Testis (tissue), 2 donors: ENCODE measurements at regions not wholly inside any gene's neighbourhood (a gene's known extent, or its start where the extent isn't known, plus 50 kb on each side); places are given as distances from the start of the nearest gene placed in this dataset.

Source experiments
- DNase-seq: peaks from one replicate; pipeline ENCODE4 v3.0.0-alpha.2; 2019
- H3K27ac ChIP-seq, 2 donors: fragments of 200-600 bp; sonication (generic); one replicate each; pipeline ENCODE4 v1.5.1; 2019
- H3K27me3 ChIP-seq: fragments of 200-600 bp; sonication (generic); one replicate; pipeline ENCODE4 v1.5.1; 2019
- H3K36me3 ChIP-seq: fragments of 200-600 bp; sonication (generic); one replicate; pipeline ENCODE4 v1.5.1; 2017; ENCODE audit warnings: low read depth; ENCODE audit errors: missing control alignments
- H3K4me1 ChIP-seq: fragments of 200-600 bp; sonication (generic); one replicate; pipeline ENCODE4 v1.5.1; 2019
- H3K4me3 ChIP-seq, 2 donors: fragments of 200-600 bp; sonication (generic); one replicate each; pipeline ENCODE4 v1.5.1; 2017 to 2019
- H3K9me3 ChIP-seq: fragments of 200-600 bp; sonication (generic); one replicate; pipeline ENCODE4 v1.5.1; 2017
- CTCF ChIP-seq, 3 experiments: fragments of 450-650 bp in 2 of 3; fragments of 200-600 bp in 1 of 3; sonication (generic) in 1 of 3; IDR thresholded peaks; one replicate each; pipeline ENCODE4 v1.5.1; 2016 to 2019; ENCODE audit warnings: antibody characterized with exemption in 3 of 3, mild to moderate bottlenecking in 2 of 3, moderate library complexity in 1 of 3
- POLR2A ChIP-seq: fragments of 450-650 bp; IDR thresholded peaks from one replicate; pipeline ENCODE4 v1.6.1; 2017; ENCODE audit warnings: antibody characterized with exemption, mild to moderate bottlenecking, moderate library complexity
- WGBS, 2 donors: methylation state at CpG; one replicate each; pipeline ENCODE4 v1.1.5; 2018; 5-methylcytosine and 5-hydroxymethylcytosine counted together
- intact Hi-C: fragments of 100-400 bp; cut with DNase I; formaldehyde crosslinking; loops from one replicate; pipeline ENCODE4 v1.15.1; 2023; ENCODE audit warnings: low total_unique reads

GRCh38 chr15:59741274-59741906 lies 52.3 kb upstream of the BNIP2 start:
- Histone ChIP-seq H3K4me3 (no peak overlapping the region), H3K27me3 (no peaks in the 10 kb centered on the region), H3K4me1 (no peaks in the 10 kb centered on the region), H3K27ac (no peak overlapping the region), H3K9me3 (no peaks in the 10 kb centered on the region), H3K36me3 (no peaks in the 10 kb centered on the region)
- TF ChIP-seq CTCF (IDR thresholded peaks at IDR 0.05) (no peak), POLR2A (no peak)
- peak; percentile 29 for DNase-seq
- intact Hi-C loops, result no loop called here
- 31 to 35% methylated on average over 12 of the region's 12 CpGs for WGBS, 2 donors

- Histone ChIP-seq H3K27ac (no peak overlapping the region), H3K4me1 (no peaks in the 10 kb centered on the region), H3K9me3 (no peaks in the 10 kb centered on the region), H3K27me3 (no peaks in the 10 kb centered on the region), H3K4me3 (no peak overlapping the region), H3K36me3 (no peaks in the 10 kb centered on the region)
- DNase-seq, result no peak
- intact Hi-C loops, result no loop called here
- TF ChIP-seq CTCF (IDR thresholded peaks at IDR 0.05), result no peak
- 84 to 88% methylated on average over 14 to 15 of the region's 15 CpGs for WGBS, 2 donors
These were observed 50.6 kb upstream of the BNIP2 start for GRCh38 chr15:59739557-59740186.
